HepG2 (cell line): ENCODE measurements at regions not wholly inside any gene's neighbourhood (a gene's known extent, or its start where the extent isn't known, plus 50 kb on each side); places are given as distances from the start of the nearest gene placed in this dataset.
A peak's percentile ranks its signal among the peaks of the same experiment; 100 is the strongest.

ENCODE experiments used
- CEBPG ChIP-seq: IDR thresholded peaks from 2 replicates; pipeline ENCODE4 v1.6.1; 2016
- HOXA3 ChIP-seq: sonication (generic); formaldehyde crosslinking; IDR thresholded peaks from 2 replicates; pipeline ENCODE4 v1.5.0; 2020; ENCODE audit warnings: missing genetic modification reagents
- ISL2 ChIP-seq: sonication (generic); formaldehyde crosslinking; IDR thresholded peaks from 2 replicates; pipeline ENCODE4 v1.5.0; 2020; ENCODE audit warnings: missing genetic modification reagents
- JARID2 ChIP-seq: sonication (generic); formaldehyde crosslinking; IDR thresholded peaks from 2 replicates; pipeline ENCODE4 v1.8.1; 2023; ENCODE audit warnings: missing genetic modification reagents, inconsistent platforms; ENCODE audit not compliant: insufficient replicate concordance
- MYPOP ChIP-seq: sonication (generic); formaldehyde crosslinking; IDR thresholded peaks from 2 replicates; pipeline ENCODE4 v1.8.1; 2023; ENCODE audit warnings: mild to moderate bottlenecking, moderate library complexity, missing genetic modification reagents
- NR2F1 ChIP-seq, 2 experiments: fragments of 450-650 bp in 1 of 2; formaldehyde crosslinking in 1 of 2; IDR thresholded peaks; 2 replicates each; pipeline versions ENCODE4 v1.5.0 to v1.6.1; 2016 to 2020; ENCODE audit warnings: mild to moderate bottlenecking in 1 of 2, missing compliant biosample characterization in 1 of 2, missing genetic modification reagents in 1 of 2, moderate library complexity in 1 of 2
- POLR2G ChIP-seq: fragments of 200-400 bp; formaldehyde crosslinking; IDR thresholded peaks from 2 replicates; pipeline ENCODE4 v1.6.1; 2018; ENCODE audit warnings: mild to moderate bottlenecking, low read depth, low read length, moderate library complexity
- PRMT3 ChIP-seq: sonication (generic); formaldehyde crosslinking; IDR thresholded peaks from 2 replicates; pipeline ENCODE4 v1.8.1; 2022; ENCODE audit warnings: low read depth, mild to moderate bottlenecking, moderate library complexity, missing genetic modification reagents, borderline replicate concordance
- REL ChIP-seq: sonication (generic); formaldehyde crosslinking; conservative IDR thresholded peaks from 2 replicates; pipeline ENCODE4 v1.8.0; 2022; ENCODE audit warnings: mild to moderate bottlenecking, missing genetic modification reagents, moderate library complexity
- REPIN1 ChIP-seq: sonication (generic); formaldehyde crosslinking; IDR thresholded peaks from 2 replicates; pipeline ENCODE4 v1.8.0; 2022; ENCODE audit warnings: missing genetic modification reagents, low read depth, mild to moderate bottlenecking, borderline replicate concordance
- SPEN ChIP-seq: sonication (generic); formaldehyde crosslinking; IDR thresholded peaks from 2 replicates; pipeline ENCODE4 v1.5.1; 2020; ENCODE audit warnings: low read depth, mild to moderate bottlenecking, missing genetic modification reagents
- TBL1XR1 ChIP-seq: fragments of 150-350 bp; IDR thresholded peaks from 2 replicates; pipeline ENCODE4 v1.6.1; 2014; ENCODE audit warnings: borderline replicate concordance, low read length; ENCODE audit not compliant: partially characterized antibody
- ZNF207 ChIP-seq: fragments of 450-650 bp; IDR thresholded peaks from 2 replicates; pipeline ENCODE4 v1.6.1; 2016; ENCODE audit warnings: antibody characterized with exemption, borderline replicate concordance
- ZNF24 ChIP-seq: fragments of 450-650 bp; IDR thresholded peaks from 2 replicates; pipeline ENCODE4 v1.6.1; 2017; ENCODE audit warnings: antibody characterized with exemption, mild to moderate bottlenecking
- ZNF468 ChIP-seq: sonication (generic); formaldehyde crosslinking; IDR thresholded peaks from 2 replicates; pipeline ENCODE4 v1.8.0; 2022; ENCODE audit warnings: mild to moderate bottlenecking, moderate library complexity, missing genetic modification reagents
- ZNF572 ChIP-seq: sonication (generic); formaldehyde crosslinking; IDR thresholded peaks from 2 replicates; pipeline ENCODE4 v1.5.1; 2020; ENCODE audit warnings: mild to moderate bottlenecking, missing genetic modification reagents
- ZNF577 ChIP-seq: sonication (generic); formaldehyde crosslinking; IDR thresholded peaks from 2 replicates; pipeline ENCODE4 v1.4.0; 2020; ENCODE audit warnings: mild to moderate bottlenecking, low read depth, missing genetic modification reagents, borderline replicate concordance
- ZNF580 ChIP-seq: IDR thresholded peaks from 2 replicates; pipeline ENCODE4 v1.6.1; 2016; ENCODE audit warnings: low read depth, borderline replicate concordance
- ZNF597 ChIP-seq: sonication (generic); formaldehyde crosslinking; IDR thresholded peaks from 2 replicates; pipeline ENCODE4 v1.5.0; 2020; ENCODE audit warnings: missing genetic modification reagents
- ZNF761 ChIP-seq: sonication (generic); formaldehyde crosslinking; conservative IDR thresholded peaks from 2 replicates; pipeline ENCODE4 v1.4.0; 2020; ENCODE audit warnings: mild to moderate bottlenecking, missing genetic modification reagents
- ZNF777 ChIP-seq: sonication (generic); formaldehyde crosslinking; IDR thresholded peaks from 2 replicates; pipeline ENCODE4 v1.4.0; 2020; ENCODE audit warnings: missing genetic modification reagents
- TF ChIP-seq, protein P1 (sequence below): sonication (generic); formaldehyde crosslinking; IDR thresholded peaks from 2 replicates; pipeline ENCODE4 v1.4.0; 2020; ENCODE audit warnings: missing genetic modification reagents
- TF ChIP-seq, protein P2 (sequence below): sonication (generic); formaldehyde crosslinking; IDR thresholded peaks from 2 replicates; pipeline ENCODE4 v1.4.0; 2020; ENCODE audit warnings: missing genetic modification reagents

- TF ChIP-seq, protein P1, sequence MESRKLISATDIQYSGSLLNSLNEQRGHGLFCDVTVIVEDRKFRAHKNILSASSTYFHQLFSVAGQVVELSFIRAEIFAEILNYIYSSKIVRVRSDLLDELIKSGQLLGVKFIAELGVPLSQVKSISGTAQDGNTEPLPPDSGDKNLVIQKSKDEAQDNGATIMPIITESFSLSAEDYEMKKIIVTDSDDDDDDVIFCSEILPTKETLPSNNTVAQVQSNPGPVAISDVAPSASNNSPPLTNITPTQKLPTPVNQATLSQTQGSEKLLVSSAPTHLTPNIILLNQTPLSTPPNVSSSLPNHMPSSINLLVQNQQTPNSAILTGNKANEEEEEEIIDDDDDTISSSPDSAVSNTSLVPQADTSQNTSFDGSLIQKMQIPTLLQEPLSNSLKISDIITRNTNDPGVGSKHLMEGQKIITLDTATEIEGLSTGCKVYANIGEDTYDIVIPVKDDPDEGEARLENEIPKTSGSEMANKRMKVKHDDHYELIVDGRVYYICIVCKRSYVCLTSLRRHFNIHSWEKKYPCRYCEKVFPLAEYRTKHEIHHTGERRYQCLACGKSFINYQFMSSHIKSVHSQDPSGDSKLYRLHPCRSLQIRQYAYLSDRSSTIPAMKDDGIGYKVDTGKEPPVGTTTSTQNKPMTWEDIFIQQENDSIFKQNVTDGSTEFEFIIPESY, result peak; percentile 85
- TF ChIP-seq NR2F1 (CRISPR knock-in tag; IDR thresholded peaks at IDR 0.05) (no peak), CEBPG (CRISPR knock-in tag) (0 out of 2 replicates have a peak, but pooled peaks have one; percentile 23), MYPOP (CRISPR knock-in tag) (no peak), ZNF468 (0 out of 2 replicates have a peak, but pooled peaks have one; percentile 21), ZNF580 (CRISPR knock-in tag) (peak; percentile 95), POLR2G (no peak), SPEN (CRISPR knock-in tag) (peak; percentile 61), ZNF24 (no peak), HOXA3 (CRISPR knock-in tag) (peak; percentile 84), ZNF572 (0 out of 2 replicates have a peak, but pooled peaks have one; percentile 69), TBL1XR1 (no peak), ZNF597 (CRISPR knock-in tag) (no peak), ZNF761 (CRISPR knock-in tag) (0 out of 2 replicates have a peak, but pooled peaks have one; percentile 36), ZNF577 (CRISPR knock-in tag) (no peak), JARID2 (CRISPR knock-in tag) (no peak), PRMT3 (CRISPR knock-in tag) (no peak), REPIN1 (0 out of 2 replicates have a peak, but pooled peaks have one; percentile 56), ZNF777 (CRISPR knock-in tag) (no peak), ISL2 (peak; percentile 46), REL (CRISPR knock-in tag) (no peak), ZNF207 (no peak)
- TF ChIP-seq, protein P2, sequence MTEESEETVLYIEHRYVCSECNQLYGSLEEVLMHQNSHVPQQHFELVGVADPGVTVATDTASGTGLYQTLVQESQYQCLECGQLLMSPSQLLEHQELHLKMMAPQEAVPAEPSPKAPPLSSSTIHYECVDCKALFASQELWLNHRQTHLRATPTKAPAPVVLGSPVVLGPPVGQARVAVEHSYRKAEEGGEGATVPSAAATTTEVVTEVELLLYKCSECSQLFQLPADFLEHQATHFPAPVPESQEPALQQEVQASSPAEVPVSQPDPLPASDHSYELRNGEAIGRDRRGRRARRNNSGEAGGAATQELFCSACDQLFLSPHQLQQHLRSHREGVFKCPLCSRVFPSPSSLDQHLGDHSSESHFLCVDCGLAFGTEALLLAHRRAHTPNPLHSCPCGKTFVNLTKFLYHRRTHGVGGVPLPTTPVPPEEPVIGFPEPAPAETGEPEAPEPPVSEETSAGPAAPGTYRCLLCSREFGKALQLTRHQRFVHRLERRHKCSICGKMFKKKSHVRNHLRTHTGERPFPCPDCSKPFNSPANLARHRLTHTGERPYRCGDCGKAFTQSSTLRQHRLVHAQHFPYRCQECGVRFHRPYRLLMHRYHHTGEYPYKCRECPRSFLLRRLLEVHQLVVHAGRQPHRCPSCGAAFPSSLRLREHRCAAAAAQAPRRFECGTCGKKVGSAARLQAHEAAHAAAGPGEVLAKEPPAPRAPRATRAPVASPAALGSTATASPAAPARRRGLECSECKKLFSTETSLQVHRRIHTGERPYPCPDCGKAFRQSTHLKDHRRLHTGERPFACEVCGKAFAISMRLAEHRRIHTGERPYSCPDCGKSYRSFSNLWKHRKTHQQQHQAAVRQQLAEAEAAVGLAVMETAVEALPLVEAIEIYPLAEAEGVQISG (CRISPR knock-in tag), result peak; percentile 99
Measured at GRCh38 chr17:27381007-27381501, 75.2 kb upstream of the KSR1 start (continued).
